Peyer's patch (tissue), 4 donors: ENCODE measurements at regions not wholly inside any gene's neighbourhood (a gene's known extent, or its start where the extent isn't known, plus 50 kb on each side); places are given as distances from the start of the nearest gene placed in this dataset.

Experiments
- DNase-seq, 3 donors: peaks; one replicate each; pipeline ENCODE4 v3.0.0-alpha.2; 2017 to 2019
- H3K27ac ChIP-seq, 4 donors: fragments of 200-600 bp; sonication (generic); one replicate each; pipeline ENCODE4 v1.5.1; 2016 to 2019
- H3K27me3 ChIP-seq, 2 donors: fragments of 200-600 bp; sonication (generic); one replicate each; pipeline ENCODE4 v1.5.1; 2019
- H3K36me3 ChIP-seq, 3 donors: fragments of 200-600 bp; sonication (generic); one replicate each; pipeline ENCODE4 v1.5.1; 2016 to 2019
- H3K4me1 ChIP-seq, 4 donors: fragments of 200-600 bp; sonication (generic); one replicate each; pipeline ENCODE4 v1.5.1; 2016 to 2019
- H3K4me3 ChIP-seq, 4 donors: fragments of 200-600 bp; sonication (generic); 1 replicate in 3 of 4; 2 replicates in 1 of 4; pipeline ENCODE4 v1.5.1; 2016 to 2019; ENCODE audit warnings: mild to moderate bottlenecking in 1 of 4
- H3K9me3 ChIP-seq, 4 donors: fragments of 200-600 bp; sonication (generic); one replicate each; pipeline ENCODE4 v1.5.1; 2016 to 2019; ENCODE audit warnings: mild to moderate bottlenecking in 1 of 4
- CTCF ChIP-seq, 6 experiments: fragments of 450-650 bp in 4 of 6; fragments of 200-600 bp in 2 of 6; sonication (generic) in 1 of 6; IDR thresholded peaks; one replicate each; pipeline ENCODE4 v1.5.1; 2017 to 2019; ENCODE audit warnings: antibody characterized with exemption in 6 of 6, mild to moderate bottlenecking in 3 of 6, moderate library complexity in 1 of 6
- POLR2A ChIP-seq, 2 donors: fragments of 450-650 bp; IDR thresholded peaks; one replicate each; pipeline ENCODE4 v1.5.1; 2017; ENCODE audit warnings: antibody characterized with exemption in 2 of 2, mild to moderate bottlenecking in 2 of 2, moderate library complexity in 2 of 2

- peaks cover 0 to 7% (median 0%) of the 10 kb centered on the region in 4 donors for H3K4me1 ChIP-seq
- H3K27me3 ChIP-seq, result no peaks in the 10 kb centered on the region
- no peaks in the 10 kb centered on the region for H3K36me3 ChIP-seq
- no peaks in the 10 kb centered on the region for H3K9me3 ChIP-seq
- no peak for DNase-seq
- TF ChIP-seq POLR2A (IDR thresholded peaks at IDR 0.05) (no peak), CTCF (IDR thresholded peaks at IDR 0.05) (no peak)
- H3K4me3 ChIP-seq, result no peak overlapping the region
- H3K27ac ChIP-seq, result no peak overlapping the region
Observed at GRCh38 chr15:95262866-95263564, 1031.7 kb downstream of the MCTP2 start.

- Histone ChIP-seq H3K27ac (no peak overlapping the region), H3K4me3 (no peak overlapping the region), H3K4me1 (peaks cover 0 to 7% (median 0%) of the 10 kb centered on the region in 4 donors), H3K36me3 (no peaks in the 10 kb centered on the region), H3K9me3 (no peaks in the 10 kb centered on the region), H3K27me3 (no peaks in the 10 kb centered on the region)
- TF ChIP-seq CTCF (IDR thresholded peaks at IDR 0.05) (no peak), POLR2A (IDR thresholded peaks at IDR 0.05) (no peak)
- no peak for DNase-seq
Observed at GRCh38 chr15:95263751-95264150, 1032.4 kb downstream of the MCTP2 start.

GRCh38 chr15:95265419-95265997 is 1034.1 kb downstream of the MCTP2 start:
- no peak for DNase-seq
- Histone ChIP-seq H3K4me1 (no peaks in the 10 kb centered on the region), H3K4me3 (no peak overlapping the region), H3K27me3 (no peaks in the 10 kb centered on the region), H3K9me3 (no peaks in the 10 kb centered on the region), H3K27ac (peak overlapping the region in 3 of 4 donors; percentile 20 to 56 (median 37)), H3K36me3 (no peaks in the 10 kb centered on the region)
- no peak for TF ChIP-seq POLR2A (IDR thresholded peaks at IDR 0.05)

GRCh38 chr15:95266451-95267061 is 1035.2 kb downstream of the MCTP2 start:
- no peak for TF ChIP-seq POLR2A (IDR thresholded peaks at IDR 0.05)
- TF ChIP-seq CTCF (IDR thresholded peaks at IDR 0.05), result no peak
- H3K27me3 ChIP-seq, result no peaks in the 10 kb centered on the region
- no peak overlapping the region for H3K4me3 ChIP-seq
- H3K4me1 ChIP-seq, result no peaks in the 10 kb centered on the region
- H3K36me3 ChIP-seq, result no peaks in the 10 kb centered on the region
- H3K9me3 ChIP-seq, result no peaks in the 10 kb centered on the region
- H3K27ac ChIP-seq, result peak overlapping the region in 3 of 4 donors; percentile 20 to 56 (median 37)
- DNase-seq, result no peak

- no peak overlapping the region for H3K4me3 ChIP-seq
- peak overlapping the region in 2 of 4 donors; percentile 28 to 56 for H3K27ac ChIP-seq
Observed at GRCh38 chr15:95267481-95267880, 1036.1 kb downstream of the MCTP2 start.

More at GRCh38 chr15:95267481-95267880, 1036.1 kb downstream of the MCTP2 start:
- Histone ChIP-seq H3K4me1 (no peaks in the 10 kb centered on the region), H3K36me3 (no peaks in the 10 kb centered on the region), H3K27me3 (no peaks in the 10 kb centered on the region), H3K9me3 (no peaks in the 10 kb centered on the region)
- no peak for DNase-seq
- TF ChIP-seq CTCF (IDR thresholded peaks at IDR 0.05) (no peak), POLR2A (IDR thresholded peaks at IDR 0.05) (no peak)
